A549 (cell line): ENCODE measurements at regions not wholly inside any gene's neighbourhood (a gene's known extent, or its start where the extent isn't known, plus 50 kb on each side); places are given as distances from the start of the nearest gene placed in this dataset.

Experiments used
- ATAC-seq, 2 experiments: fragments of 200-7000 bp in 1 of 2; fragments of >200 bp in 1 of 2; cut with Nextera tagmentation in 1 of 2; cut with Tn5 transposase in 1 of 2; 3 replicates each; pipeline versions ENCODE4 v1.8.0 to v1.9.1; 2018 to 2020; ENCODE audit warnings: mild to moderate bottlenecking in 1 of 2, moderate library complexity in 1 of 2
- CTCF ChIA-PET: fragments of 300-600 bp; sonication (Branson Sonifier 250); formaldehyde crosslinking; extraction: SDS; loops from one replicate; lab custom pipeline; 2021; ENCODE audit warnings: antibody characterized with exemption, inconsistent platforms; lab: Yijun Ruan, JAX
- POLR2A ChIA-PET: fragments of 350-600 bp; formaldehyde crosslinking; extraction: SDS; loops from one replicate; lab custom pipeline; 2021; ENCODE audit warnings: antibody characterized with exemption, inconsistent platforms; lab: Yijun Ruan, JAX
- DNase-seq, 2 experiments: peaks; one replicate each; pipeline versions ENCODE4 v3.0.0 to v3.0.0-alpha.2; 2011 to 2016; ENCODE audit warnings: low read depth in 1 of 2, low spot score in 1 of 2
- FAIRE-seq: peaks from 2 replicates; lab custom pipeline; 2011; peaks lifted over from hg19 to GRCh38; lab: Jason Lieb, UNC
- H3K27ac ChIP-seq, 2 experiments: fragments of >200 bp; sonication (Bioruptor Twin); formaldehyde crosslinking; 3 replicates each; pipeline ENCODE4 v1.5.1; 2016 to 2017
- H3K4me1 ChIP-seq: fragments of >200 bp; sonication (Bioruptor Twin); formaldehyde crosslinking; 3 replicates; pipeline ENCODE4 v1.6.1; 2016
- H3K4me2 ChIP-seq: fragments of >200 bp; sonication (Bioruptor Twin); formaldehyde crosslinking; 3 replicates; pipeline ENCODE4 v1.6.1; 2016
- H3K4me3 ChIP-seq: fragments of >200 bp; sonication (Bioruptor Twin); formaldehyde crosslinking; 3 replicates; pipeline ENCODE4 v1.5.1; 2016
- H3K9me3 ChIP-seq: fragments of >200 bp; sonication (Bioruptor Twin); formaldehyde crosslinking; 3 replicates; pipeline ENCODE4 v1.6.1; 2016
- CBX2 ChIP-seq: fragments of 200-600 bp; sonication (generic); IDR thresholded peaks from 2 replicates; pipeline ENCODE4 v1.6.1; 2016; ENCODE audit warnings: low read depth, mild to moderate bottlenecking, borderline replicate concordance
- CHD2 ChIP-seq: fragments of 150-350 bp; IDR thresholded peaks from 2 replicates; pipeline ENCODE4 v1.6.1; 2014; ENCODE audit warnings: low read length; ENCODE audit not compliant: partially characterized antibody
- CHD4 ChIP-seq: fragments of 200-600 bp; sonication (generic); IDR thresholded peaks from 2 replicates; pipeline ENCODE4 v1.6.1; 2016; ENCODE audit warnings: antibody characterized with exemption, mild to moderate bottlenecking, borderline replicate concordance
- E2F6 ChIP-seq: IDR thresholded peaks from 2 replicates; pipeline ENCODE4 v1.6.1; 2012; ENCODE audit warnings: low read depth, borderline replicate concordance
- FOSB ChIP-seq: fragments of 250-450 bp; sonication (Bioruptor Pico); IDR thresholded peaks from 2 replicates; pipeline ENCODE4 v1.5.0; 2020; ENCODE audit warnings: mild to moderate bottlenecking, moderate library complexity
- FOXS1 ChIP-seq: fragments of 250-450 bp; sonication (Bioruptor Pico); IDR thresholded peaks from 2 replicates; pipeline ENCODE4 v1.5.0; 2020; ENCODE audit warnings: mild to moderate bottlenecking, moderate library complexity
- HOXB13 ChIP-seq: fragments of 250-450 bp; sonication (Bioruptor Pico); IDR thresholded peaks from 2 replicates; pipeline ENCODE4 v1.5.0; 2020; ENCODE audit warnings: low read depth, mild to moderate bottlenecking, moderate library complexity
- MAFK ChIP-seq: fragments of 450-650 bp; IDR thresholded peaks from 2 replicates; pipeline ENCODE4 v1.6.1; 2014; ENCODE audit not compliant: partially characterized antibody
- MYC ChIP-seq: IDR thresholded peaks from 2 replicates; pipeline ENCODE4 v1.6.1; 2012; ENCODE audit warnings: mild to moderate bottlenecking, inconsistent platforms, low read length, improper control_type of control experiment, borderline replicate concordance
- POLR2AphosphoS2 ChIP-seq: conservative IDR thresholded peaks from 2 replicates; pipeline ENCODE4 v1.6.1; 2012; ENCODE audit warnings: low read length, improper control_type of control experiment, inconsistent platforms
- RFX5 ChIP-seq: fragments of 450-650 bp; IDR thresholded peaks from 2 replicates; pipeline ENCODE4 v1.7.1; 2014; ENCODE audit warnings: antibody characterized with exemption, mild to moderate bottlenecking, moderate library complexity
- RNF2 ChIP-seq: fragments of 200-600 bp; sonication (generic); IDR thresholded peaks from 2 replicates; pipeline ENCODE4 v1.6.1; 2016; ENCODE audit warnings: low read depth, mild to moderate bottlenecking, antibody characterized with exemption, moderate library complexity, borderline replicate concordance
- TP53 ChIP-seq: fragments of 250-450 bp; sonication (Bioruptor Pico); IDR thresholded peaks from 2 replicates; pipeline ENCODE4 v1.5.0; 2021; ENCODE audit warnings: mild to moderate bottlenecking, moderate library complexity
- ZC3H11A ChIP-seq: fragments of 450-650 bp; IDR thresholded peaks from 2 replicates; pipeline ENCODE4 v1.6.1; 2014; ENCODE audit warnings: antibody characterized with exemption, mild to moderate bottlenecking
- WGBS: methylation state at CpG from one replicate; pipeline ENCODE4 v1.1.6; 2017; ENCODE audit errors: missing lambda C conversion rate; 5-methylcytosine and 5-hydroxymethylcytosine counted together
- TF ChIP-seq, protein P1 (sequence below): fragments of >200 bp; sonication (Bioruptor Twin); formaldehyde crosslinking; IDR thresholded peaks from 3 replicates; pipeline ENCODE4 v1.5.1; 2016
- TF ChIP-seq, protein P2 (sequence below): fragments of 250-450 bp; sonication (Bioruptor Pico); IDR thresholded peaks from 2 replicates; pipeline ENCODE4 v1.5.0; 2021; ENCODE audit warnings: mild to moderate bottlenecking, moderate library complexity, borderline replicate concordance
- TF ChIP-seq, protein P3 (sequence below): IDR thresholded peaks from 2 replicates; pipeline ENCODE4 v1.6.1; 2012

GRCh38 chr6:111956098-111956497, 82.8 kb upstream of the FYN start:
- Histone ChIP-seq H3K27ac (no peak overlapping the region), H3K9me3 (no peaks in the 10 kb centered on the region), H3K4me3 (no peak overlapping the region), H3K4me1 (no peaks in the 10 kb centered on the region), H3K4me2 (no peak overlapping the region)
- no peak for FAIRE-seq
- ChIA-PET POLR2A (no interaction called here), CTCF (no interaction called here)
- no peak for DNase-seq
- TF ChIP-seq FOSB = no peak
- no peak for TF ChIP-seq MYC
- TF ChIP-seq, protein P1, sequence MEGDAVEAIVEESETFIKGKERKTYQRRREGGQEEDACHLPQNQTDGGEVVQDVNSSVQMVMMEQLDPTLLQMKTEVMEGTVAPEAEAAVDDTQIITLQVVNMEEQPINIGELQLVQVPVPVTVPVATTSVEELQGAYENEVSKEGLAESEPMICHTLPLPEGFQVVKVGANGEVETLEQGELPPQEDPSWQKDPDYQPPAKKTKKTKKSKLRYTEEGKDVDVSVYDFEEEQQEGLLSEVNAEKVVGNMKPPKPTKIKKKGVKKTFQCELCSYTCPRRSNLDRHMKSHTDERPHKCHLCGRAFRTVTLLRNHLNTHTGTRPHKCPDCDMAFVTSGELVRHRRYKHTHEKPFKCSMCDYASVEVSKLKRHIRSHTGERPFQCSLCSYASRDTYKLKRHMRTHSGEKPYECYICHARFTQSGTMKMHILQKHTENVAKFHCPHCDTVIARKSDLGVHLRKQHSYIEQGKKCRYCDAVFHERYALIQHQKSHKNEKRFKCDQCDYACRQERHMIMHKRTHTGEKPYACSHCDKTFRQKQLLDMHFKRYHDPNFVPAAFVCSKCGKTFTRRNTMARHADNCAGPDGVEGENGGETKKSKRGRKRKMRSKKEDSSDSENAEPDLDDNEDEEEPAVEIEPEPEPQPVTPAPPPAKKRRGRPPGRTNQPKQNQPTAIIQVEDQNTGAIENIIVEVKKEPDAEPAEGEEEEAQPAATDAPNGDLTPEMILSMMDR = no peak
- TF ChIP-seq E2F6 = no peak
- TF ChIP-seq, protein P2, sequence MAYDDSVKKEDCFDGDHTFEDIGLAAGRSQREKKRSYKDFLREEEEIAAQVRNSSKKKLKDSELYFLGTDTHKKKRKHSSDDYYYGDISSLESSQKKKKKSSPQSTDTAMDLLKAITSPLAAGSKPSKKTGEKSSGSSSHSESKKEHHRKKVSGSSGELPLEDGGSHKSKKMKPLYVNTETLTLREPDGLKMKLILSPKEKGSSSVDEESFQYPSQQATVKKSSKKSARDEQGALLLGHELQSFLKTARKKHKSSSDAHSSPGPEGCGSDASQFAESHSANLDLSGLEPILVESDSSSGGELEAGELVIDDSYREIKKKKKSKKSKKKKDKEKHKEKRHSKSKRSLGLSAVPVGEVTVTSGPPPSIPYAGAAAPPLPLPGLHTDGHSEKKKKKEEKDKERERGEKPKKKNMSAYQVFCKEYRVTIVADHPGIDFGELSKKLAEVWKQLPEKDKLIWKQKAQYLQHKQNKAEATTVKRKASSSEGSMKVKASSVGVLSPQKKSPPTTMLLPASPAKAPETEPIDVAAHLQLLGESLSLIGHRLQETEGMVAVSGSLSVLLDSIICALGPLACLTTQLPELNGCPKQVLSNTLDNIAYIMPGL (CRISPR knock-in tag) = no peak
- WGBS = 28% methylated on average over 2 of the region's 2 CpGs
- ATAC-seq = no peak

DNA sequence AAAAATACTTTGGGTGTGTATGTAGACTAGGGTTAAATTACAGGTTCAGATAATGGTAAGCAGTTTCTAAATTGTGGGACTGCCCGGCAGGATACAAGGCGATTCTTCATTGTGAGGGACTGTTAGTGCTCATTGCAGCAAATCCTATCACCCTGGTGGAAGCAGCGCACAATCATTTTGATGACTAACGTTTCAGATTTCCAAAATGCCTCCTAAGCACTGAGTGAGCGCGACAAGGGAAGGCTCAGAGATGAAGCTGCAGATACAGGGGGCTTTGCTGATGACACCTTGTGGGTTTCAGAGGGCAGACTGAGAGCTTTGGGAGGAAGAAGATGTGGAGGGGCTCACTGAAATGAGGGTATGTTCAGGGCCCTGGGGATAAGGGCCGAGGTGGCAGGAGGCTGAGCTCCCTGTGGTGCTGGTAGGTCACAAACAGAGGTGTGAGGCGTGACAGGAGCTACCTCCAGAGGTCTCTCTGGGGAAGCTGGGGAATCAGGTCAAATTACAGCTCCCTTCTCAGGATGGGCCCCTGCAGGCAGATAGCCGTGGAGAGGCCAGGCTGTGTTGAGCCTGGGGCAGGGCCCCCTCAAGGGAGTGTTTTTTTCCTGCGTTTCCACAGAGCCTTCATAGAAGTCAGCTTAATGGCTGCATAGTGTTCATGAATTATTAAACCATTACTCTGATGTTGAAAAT, 84.5 kb upstream of the FYN start:
- FAIRE-seq = no peak
- H3K27ac ChIP-seq = no peak overlapping the region
- no peak overlapping the region for H3K4me2 ChIP-seq
- no peaks in the 10 kb centered on the region for H3K4me1 ChIP-seq
- POLR2A ChIA-PET = interaction anchor here (0.7 kb wide), 1 partner anchor 20 kb away, joined by 4 read pairs; no protein-coding TSS in a partner anchor
- WGBS = 52% methylated on average over 10 of the region's 10 CpGs
- TF ChIP-seq FOXS1 (CRISPR knock-in tag) = no peak
- TF ChIP-seq CHD2 = no peak
- no peak for TF ChIP-seq CBX2
- no peak for TF ChIP-seq MYC
- no peak for TF ChIP-seq RNF2
- TF ChIP-seq MAFK = no peak
- TF ChIP-seq TP53 (CRISPR knock-in tag) = no peak
- TF ChIP-seq RFX5 = no peak
- no peak for ATAC-seq
- DNase-seq = no peak
- no peaks in the 10 kb centered on the region for H3K9me3 ChIP-seq
- H3K4me3 ChIP-seq = no peak overlapping the region
- CTCF ChIA-PET = no interaction called here

GRCh38 chr6:111958534-111958933, 85.3 kb upstream of the FYN start:
- 87% methylated on average over 4 of the region's 4 CpGs for WGBS
- DNase-seq (no peak), ATAC-seq (no peak), FAIRE-seq (no peak)
- Histone ChIP-seq H3K4me2 (no peak overlapping the region), H3K4me3 (no peak overlapping the region), H3K27ac (no peak overlapping the region), H3K9me3 (no peaks in the 10 kb centered on the region), H3K4me1 (no peaks in the 10 kb centered on the region)
- TF ChIP-seq POLR2AphosphoS2 (no peak), HOXB13 (CRISPR knock-in tag) (no peak), CHD4 (no peak), ZC3H11A (no peak)
- TF ChIP-seq, protein P3, sequence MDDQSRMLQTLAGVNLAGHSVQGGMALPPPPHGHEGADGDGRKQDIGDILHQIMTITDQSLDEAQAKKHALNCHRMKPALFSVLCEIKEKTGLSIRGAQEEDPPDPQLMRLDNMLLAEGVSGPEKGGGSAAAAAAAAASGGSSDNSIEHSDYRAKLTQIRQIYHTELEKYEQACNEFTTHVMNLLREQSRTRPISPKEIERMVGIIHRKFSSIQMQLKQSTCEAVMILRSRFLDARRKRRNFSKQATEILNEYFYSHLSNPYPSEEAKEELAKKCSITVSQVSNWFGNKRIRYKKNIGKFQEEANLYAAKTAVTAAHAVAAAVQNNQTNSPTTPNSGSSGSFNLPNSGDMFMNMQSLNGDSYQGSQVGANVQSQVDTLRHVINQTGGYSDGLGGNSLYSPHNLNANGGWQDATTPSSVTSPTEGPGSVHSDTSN = no peak
- CTCF ChIA-PET = interaction anchor here (0.7 kb wide), 1 partner anchor 16 kb away, joined by 3 read pairs; no protein-coding TSS in a partner anchor
- POLR2A ChIA-PET = interaction anchor here (0.7 kb wide), 1 partner anchor 20 kb away, joined by 4 read pairs; no protein-coding TSS in a partner anchor
